ENCODE measurements at regions not wholly inside any gene's neighbourhood (a gene's known extent, or its start where the extent isn't known, plus 50 kb on each side); places are given as distances from the start of the nearest gene placed in this dataset.

DNA sequence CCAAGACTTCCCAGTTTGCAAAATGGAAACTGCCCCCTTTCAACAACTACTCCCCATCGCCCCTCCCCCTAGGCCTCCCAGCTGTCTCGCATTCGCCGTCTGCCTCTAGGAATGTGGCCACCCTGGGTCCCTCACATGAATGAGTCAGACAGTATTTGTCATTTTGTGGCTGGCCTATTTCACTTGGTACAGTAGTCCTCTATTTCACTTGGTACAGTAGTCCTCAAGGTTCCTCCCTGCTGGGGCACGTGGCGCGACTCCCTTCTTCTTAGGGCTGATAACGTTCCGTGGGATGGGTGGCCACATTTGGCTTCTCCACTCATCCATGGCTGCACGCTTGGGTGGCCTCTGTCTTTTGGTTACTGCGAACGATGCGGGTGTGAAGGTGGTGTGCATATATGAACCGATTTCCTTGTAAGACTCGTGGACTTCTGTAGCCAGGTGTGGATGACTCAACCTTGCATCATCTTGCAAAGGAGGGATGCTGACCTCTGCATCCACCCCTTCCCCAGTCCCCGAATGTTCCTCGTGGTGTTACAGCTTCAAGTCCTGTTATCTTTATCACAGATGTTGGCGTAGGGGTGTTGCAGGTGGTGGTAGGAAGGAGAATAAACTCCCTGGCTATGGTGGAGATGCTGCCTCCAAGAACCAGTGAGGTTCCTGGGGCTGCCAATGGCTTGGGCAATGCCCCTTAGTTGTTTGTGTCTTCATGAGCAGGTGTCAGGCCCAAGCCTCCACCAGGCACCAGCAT is 112.1 kb upstream of the SOX1 start:
- TF ChIP-seq, protein P1, sequence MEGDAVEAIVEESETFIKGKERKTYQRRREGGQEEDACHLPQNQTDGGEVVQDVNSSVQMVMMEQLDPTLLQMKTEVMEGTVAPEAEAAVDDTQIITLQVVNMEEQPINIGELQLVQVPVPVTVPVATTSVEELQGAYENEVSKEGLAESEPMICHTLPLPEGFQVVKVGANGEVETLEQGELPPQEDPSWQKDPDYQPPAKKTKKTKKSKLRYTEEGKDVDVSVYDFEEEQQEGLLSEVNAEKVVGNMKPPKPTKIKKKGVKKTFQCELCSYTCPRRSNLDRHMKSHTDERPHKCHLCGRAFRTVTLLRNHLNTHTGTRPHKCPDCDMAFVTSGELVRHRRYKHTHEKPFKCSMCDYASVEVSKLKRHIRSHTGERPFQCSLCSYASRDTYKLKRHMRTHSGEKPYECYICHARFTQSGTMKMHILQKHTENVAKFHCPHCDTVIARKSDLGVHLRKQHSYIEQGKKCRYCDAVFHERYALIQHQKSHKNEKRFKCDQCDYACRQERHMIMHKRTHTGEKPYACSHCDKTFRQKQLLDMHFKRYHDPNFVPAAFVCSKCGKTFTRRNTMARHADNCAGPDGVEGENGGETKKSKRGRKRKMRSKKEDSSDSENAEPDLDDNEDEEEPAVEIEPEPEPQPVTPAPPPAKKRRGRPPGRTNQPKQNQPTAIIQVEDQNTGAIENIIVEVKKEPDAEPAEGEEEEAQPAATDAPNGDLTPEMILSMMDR (IDR thresholded peaks at IDR 0.05; ENCODE audit: low read depth, low read length, missing control alignments), result no peak
- H3K4me3 ChIP-seq (ENCODE audit: low read depth, low read length), result no peak overlapping the region
- in situ Hi-C loops (cut with HindIII; ENCODE audit: low sequenced_read_pairs), result no loop called here
- no peak for DNase-seq (ENCODE audit: low read depth)

DNA sequence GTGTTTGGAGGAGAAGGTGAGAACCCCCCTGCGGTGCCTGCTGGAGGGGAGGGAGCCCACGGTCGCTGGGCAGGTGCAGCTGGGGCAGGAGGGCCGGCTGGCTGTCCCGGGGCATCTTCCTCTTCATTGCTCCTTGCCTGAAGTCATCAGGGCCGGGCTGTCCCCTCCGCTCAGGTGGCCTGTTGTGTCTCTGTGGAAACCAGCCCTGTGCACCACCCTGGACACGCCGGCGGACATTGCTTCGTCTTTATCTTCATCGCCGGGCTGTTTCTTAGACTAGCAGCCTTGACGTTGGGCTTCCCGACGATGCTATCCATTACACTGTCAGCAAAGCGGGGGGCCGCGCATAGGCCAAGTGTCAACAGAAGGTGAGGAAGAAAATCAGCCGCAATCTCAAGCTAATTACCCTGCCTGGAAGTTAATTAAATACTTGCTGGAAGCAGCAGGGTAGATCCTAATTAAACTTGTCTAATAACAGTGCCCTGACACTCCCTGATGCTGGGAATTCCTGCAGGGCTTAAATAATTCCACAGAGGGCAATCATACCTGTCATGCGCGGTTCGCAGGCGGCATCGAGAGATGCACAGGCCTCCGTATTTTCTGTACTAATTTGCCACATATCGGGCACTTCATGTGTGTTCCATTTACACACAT is 111.4 kb upstream of the SOX1 start:
- in situ Hi-C loops (cut with HindIII; ENCODE audit: low sequenced_read_pairs), result no loop called here
- no peak overlapping the region for H3K4me3 ChIP-seq (ENCODE audit: low read depth, low read length)
- TF ChIP-seq, protein P1 (IDR thresholded peaks at IDR 0.05; ENCODE audit: low read depth, low read length, missing control alignments), result no peak
- DNase-seq (ENCODE audit: low read depth), result no peak

DNA sequence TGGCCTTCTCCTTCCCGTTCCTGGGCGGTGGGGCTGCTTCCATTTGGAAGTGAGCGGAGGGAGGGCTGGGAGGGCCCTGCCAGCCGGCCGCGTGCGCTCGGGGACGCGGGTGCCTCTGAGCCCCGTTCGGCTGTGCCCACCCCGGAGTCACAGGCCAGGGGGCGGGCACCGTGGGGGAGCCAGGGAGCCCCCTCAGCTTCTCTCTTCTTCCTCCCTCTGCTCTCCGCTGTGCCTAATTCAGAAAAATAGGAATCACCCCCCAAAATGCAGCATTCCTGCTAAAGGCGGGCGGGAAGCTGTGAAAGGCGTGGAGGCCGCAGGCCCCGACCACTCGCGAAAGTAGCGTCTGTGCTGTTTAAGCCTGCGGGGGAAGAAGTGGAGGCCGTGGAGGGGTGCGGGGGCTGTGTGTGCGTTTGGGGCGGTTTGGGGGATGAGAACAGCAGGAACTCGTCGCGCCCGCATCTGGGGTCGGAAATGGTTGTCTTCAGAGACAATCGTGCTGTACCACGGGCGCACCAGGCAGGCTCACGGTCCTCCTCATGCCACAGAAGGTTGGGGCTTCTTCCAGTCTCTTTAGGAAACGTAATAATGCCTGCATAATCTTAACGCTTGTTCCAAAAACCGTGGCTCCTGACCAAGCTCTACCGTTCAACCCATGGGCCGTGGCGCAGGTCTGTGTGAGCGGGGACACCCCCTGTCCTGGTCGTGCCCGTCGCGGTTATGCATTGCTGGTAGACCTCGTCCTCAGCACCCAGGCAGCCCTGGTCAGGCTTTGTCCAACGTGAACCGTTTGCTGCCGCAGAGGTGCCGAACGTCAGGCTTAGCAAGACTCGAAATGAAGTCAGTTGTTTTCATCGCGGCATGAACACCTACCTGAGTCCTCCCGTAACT is 110.4 kb upstream of the SOX1 start:
- TF ChIP-seq, protein P1 (IDR thresholded peaks at IDR 0.05; ENCODE audit: low read depth, low read length, missing control alignments), result no peak
- in situ Hi-C loops (cut with HindIII; ENCODE audit: low sequenced_read_pairs), result no loop called here

DNA sequence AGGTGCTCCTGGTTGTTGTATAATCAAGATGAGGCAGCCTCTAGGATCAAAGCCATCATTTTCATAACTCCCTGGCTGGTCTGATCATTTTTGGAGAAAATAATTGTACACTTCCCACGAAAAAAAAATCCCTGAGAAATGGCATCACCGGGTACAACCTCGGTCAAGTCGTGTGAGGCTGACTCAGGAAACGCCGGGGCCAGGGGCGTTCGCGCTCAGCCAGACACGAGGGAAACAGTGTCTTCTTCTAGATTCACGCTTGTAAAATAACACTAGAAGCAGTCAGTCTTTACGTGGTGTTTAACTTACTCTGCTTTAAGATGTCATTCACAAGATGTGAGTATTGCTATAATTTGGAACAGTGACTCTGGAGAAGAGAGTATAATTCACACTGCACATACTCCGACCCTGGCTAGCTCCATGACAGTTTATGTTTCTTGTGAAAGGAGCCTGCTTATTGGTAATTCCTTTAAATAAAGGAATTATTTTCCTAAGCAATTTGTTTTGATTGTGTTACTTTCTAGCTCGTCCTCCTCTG is 109.0 kb upstream of the SOX1 start:
- no peak for DNase-seq (ENCODE audit: low read depth)
- TF ChIP-seq, protein P1 (IDR thresholded peaks at IDR 0.05; ENCODE audit: low read depth, low read length, missing control alignments), result no peak
- in situ Hi-C loops (cut with HindIII; ENCODE audit: low sequenced_read_pairs), result no loop called here
- H3K4me3 ChIP-seq (ENCODE audit: low read depth, low read length), result no peak overlapping the region

More for the DNA sequence above, 110.4 kb upstream of the SOX1 start:
- DNase-seq (ENCODE audit: low read depth), result no peak
- H3K4me3 ChIP-seq (ENCODE audit: low read depth, low read length), result no peak overlapping the region

DNA sequence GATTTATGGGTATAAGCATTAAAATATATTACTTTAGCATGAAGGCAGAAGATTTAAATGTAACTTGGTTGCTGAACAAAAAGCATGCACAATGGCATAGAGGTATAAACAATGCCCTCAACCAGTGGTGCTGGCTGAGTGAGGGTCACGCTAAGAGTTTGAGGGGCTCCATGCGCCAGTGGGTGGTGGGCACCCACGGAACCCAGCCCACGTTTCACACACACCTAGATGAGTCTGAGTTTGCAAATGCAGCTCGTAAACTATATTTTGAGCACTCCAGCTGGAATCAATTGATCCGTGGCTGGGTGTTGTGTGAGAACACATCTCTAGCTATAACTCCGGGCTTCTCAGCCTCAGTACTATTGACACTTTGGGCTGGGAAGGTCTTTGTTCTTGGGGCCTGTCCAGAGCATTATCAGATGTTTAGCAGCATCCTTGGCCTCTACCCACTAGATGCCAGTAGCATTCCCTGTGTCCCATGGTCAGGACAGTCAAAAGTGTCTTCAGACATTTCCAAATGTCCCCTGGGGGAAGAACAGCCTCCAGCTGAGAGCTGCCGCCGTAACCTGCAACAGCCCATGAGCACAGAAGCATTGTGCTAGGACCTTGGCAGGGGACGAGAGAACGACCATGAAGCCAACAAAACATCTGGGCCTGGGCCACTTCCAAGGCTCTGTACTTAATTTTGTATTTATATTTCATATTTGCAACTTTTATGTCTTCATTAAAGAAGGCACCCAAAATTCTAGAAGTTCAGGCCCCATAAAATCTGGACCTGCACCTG is 108.1 kb upstream of the SOX1 start:
- DNase-seq (ENCODE audit: low read depth), result no peak
- TF ChIP-seq, protein P1 (IDR thresholded peaks at IDR 0.05; ENCODE audit: low read depth, low read length, missing control alignments), result no peak

More for the DNA sequence above, 108.1 kb upstream of the SOX1 start:
- no peak overlapping the region for H3K4me3 ChIP-seq (ENCODE audit: low read depth, low read length)
- in situ Hi-C loops (cut with HindIII; ENCODE audit: low sequenced_read_pairs), result no loop called here

Measured in astrocyte of the cerebellum (primary cell).